ENCODE measurements at regions not wholly inside any gene's neighbourhood (a gene's known extent, or its start where the extent isn't known, plus 50 kb on each side); places are given as distances from the start of the nearest gene placed in this dataset.
"Not testable (repeated sequence)": the region's sequence is repeated elsewhere in the genome, so short reads cannot be mapped to it uniquely, and the experiment has no call there.

- TF ChIP-seq, protein P1, sequence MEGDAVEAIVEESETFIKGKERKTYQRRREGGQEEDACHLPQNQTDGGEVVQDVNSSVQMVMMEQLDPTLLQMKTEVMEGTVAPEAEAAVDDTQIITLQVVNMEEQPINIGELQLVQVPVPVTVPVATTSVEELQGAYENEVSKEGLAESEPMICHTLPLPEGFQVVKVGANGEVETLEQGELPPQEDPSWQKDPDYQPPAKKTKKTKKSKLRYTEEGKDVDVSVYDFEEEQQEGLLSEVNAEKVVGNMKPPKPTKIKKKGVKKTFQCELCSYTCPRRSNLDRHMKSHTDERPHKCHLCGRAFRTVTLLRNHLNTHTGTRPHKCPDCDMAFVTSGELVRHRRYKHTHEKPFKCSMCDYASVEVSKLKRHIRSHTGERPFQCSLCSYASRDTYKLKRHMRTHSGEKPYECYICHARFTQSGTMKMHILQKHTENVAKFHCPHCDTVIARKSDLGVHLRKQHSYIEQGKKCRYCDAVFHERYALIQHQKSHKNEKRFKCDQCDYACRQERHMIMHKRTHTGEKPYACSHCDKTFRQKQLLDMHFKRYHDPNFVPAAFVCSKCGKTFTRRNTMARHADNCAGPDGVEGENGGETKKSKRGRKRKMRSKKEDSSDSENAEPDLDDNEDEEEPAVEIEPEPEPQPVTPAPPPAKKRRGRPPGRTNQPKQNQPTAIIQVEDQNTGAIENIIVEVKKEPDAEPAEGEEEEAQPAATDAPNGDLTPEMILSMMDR (IDR thresholded peaks at IDR 0.05) = not testable (repeated sequence)
- TF ChIP-seq POLR2A (IDR thresholded peaks at IDR 0.05); POLR2AphosphoS5 (IDR thresholded peaks at IDR 0.05; ENCODE audit: insufficient read depth in 1 of 2, low read depth in 1 of 2): not testable (repeated sequence)
Observed at GRCh38 chr9:62915168-62915567, 1725.3 kb downstream of the SPATA31A7 start.
